Panc1 (cell line): ENCODE measurements at regions not wholly inside any gene's neighbourhood (a gene's known extent, or its start where the extent isn't known, plus 50 kb on each side); places are given as distances from the start of the nearest gene placed in this dataset.

Experiments
- ATAC-seq: fragments of 200-7000 bp; cut with Tn5 transposase; 2 replicates; pipeline ENCODE4 v1.9.1; 2020; ENCODE audit warnings: mild to moderate bottlenecking, moderate library complexity
- BruUV-seq: library from RNA; stranded (reverse); fragments of 400-500 nt; replicated peaks from 2 replicates; lab custom pipeline; 2021; lab: Mats Ljungman, UMichigan
- CTCF ChIA-PET: fragments of 300-600 bp; sonication (Branson Sonifier 250); formaldehyde crosslinking; loops from one replicate; lab custom pipeline; 2022; ENCODE audit warnings: antibody characterized with exemption; lab: Charles Lee
- POLR2A ChIA-PET: fragments of 300-600 bp; sonication (Branson Sonifier 250); formaldehyde crosslinking; loops from one replicate; lab custom pipeline; 2022; ENCODE audit warnings: antibody characterized with exemption; lab: Charles Lee
- DNase-seq: peaks from one replicate; pipeline ENCODE4 v3.0.0-alpha.2; 2010; ENCODE audit warnings: low read depth, low spot score
- H3K27ac ChIP-seq: 2 replicates; pipeline ENCODE4 v1.5.1; 2011; ENCODE audit warnings: mild to moderate bottlenecking, low read length, inconsistent platforms
- H3K27me3 ChIP-seq: fragments of 200-500 bp; sonication (Bioruptor generic); 2 replicates; pipeline ENCODE4 v1.6.0; 2014; ENCODE audit warnings: low read length, inconsistent platforms; ENCODE audit not compliant: control insufficient read depth, insufficient read depth
- H3K36me3 ChIP-seq: fragments of 200-500 bp; sonication (Bioruptor generic); 2 replicates; pipeline ENCODE4 v1.5.1; 2014; ENCODE audit warnings: inconsistent platforms, mild to moderate bottlenecking, low read length, moderate library complexity; ENCODE audit not compliant: control insufficient read depth, insufficient read depth
- H3K4me1 ChIP-seq: 2 replicates; pipeline ENCODE4 v1.5.1; 2011; ENCODE audit warnings: inconsistent platforms, mild to moderate bottlenecking, low read length, moderate library complexity; ENCODE audit not compliant: control insufficient read depth, insufficient read depth
- H3K4me3 ChIP-seq, 2 experiments: 2 replicates each; pipeline ENCODE4 v1.5.1; 2011 to 2012; ENCODE audit warnings: low read depth in 2 of 2, low read length in 2 of 2, mild to moderate bottlenecking in 2 of 2, inconsistent platforms in 1 of 2, moderate library complexity in 1 of 2
- H3K9me3 ChIP-seq: fragments of 200-500 bp; sonication (Bioruptor generic); 2 replicates; pipeline ENCODE4 v1.5.1; 2014; ENCODE audit warnings: low read depth, mild to moderate bottlenecking, inconsistent platforms, low read length, moderate library complexity; ENCODE audit not compliant: control insufficient read depth, insufficient read depth
- POLR2AphosphoS5 ChIP-seq: IDR thresholded peaks from 2 replicates; pipeline ENCODE4 v1.6.1; 2012; ENCODE audit warnings: mild to moderate bottlenecking, low read depth, low read length, moderate library complexity
- SIN3A ChIP-seq: IDR thresholded peaks from 2 replicates; pipeline ENCODE4 v1.6.1; 2012; ENCODE audit warnings: low read depth, mild to moderate bottlenecking, low read length, moderate library complexity, borderline replicate concordance; ENCODE audit not compliant: insufficient read depth
- TCF7L2 ChIP-seq: IDR thresholded peaks from 2 replicates; pipeline ENCODE4 v1.6.1; 2011; ENCODE audit warnings: mild to moderate bottlenecking, low read depth, low read length, inconsistent platforms
- in situ Hi-C: cut with HindIII; loops from 2 replicates; pipeline ENCODE4 v1.10.0; 2016; ENCODE audit warnings: low sequenced_read_pairs, low pct_unique_long_range_greater_than_20kb
- intact Hi-C: fragments of 100-400 bp; cut with micrococcal nuclease; formaldehyde crosslinking; loops from one replicate; pipeline ENCODE4 v1.10.0; 2022; ENCODE audit not compliant: unreplicated experiment
- TF ChIP-seq, protein P1 (sequence below), 2 experiments: IDR thresholded peaks; 2 replicates each; pipeline ENCODE4 v1.6.1; 2011 to 2012; ENCODE audit warnings: low read depth in 2 of 2, control low read depth in 1 of 2, low read length in 1 of 2, mild to moderate bottlenecking in 1 of 2, moderate library complexity in 1 of 2; ENCODE audit not compliant: insufficient read depth in 1 of 2
- TF ChIP-seq, protein P2 (sequence below): fragments of 450-650 bp; IDR thresholded peaks from 2 replicates; pipeline ENCODE4 v1.5.1; 2017; ENCODE audit warnings: mild to moderate bottlenecking

DNA sequence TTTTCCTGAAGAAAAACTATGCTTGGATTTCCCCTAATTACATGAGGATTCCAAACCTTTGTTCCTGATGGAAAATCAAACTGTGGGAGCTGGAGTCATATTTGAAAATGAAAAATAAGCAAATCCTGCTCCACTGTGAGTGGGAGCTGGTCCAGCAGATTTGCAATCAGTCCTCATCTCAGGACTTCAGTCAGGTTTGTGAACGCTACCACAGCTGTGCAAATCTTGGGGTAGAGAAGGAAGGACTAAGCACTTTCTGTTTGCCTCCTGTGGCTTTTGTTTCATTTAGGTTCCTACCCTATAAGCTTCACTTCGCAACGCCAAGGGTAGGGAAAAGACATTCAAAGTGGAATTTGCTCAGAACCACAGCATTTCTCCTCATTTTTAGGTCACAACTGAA, 238.2 kb downstream of the TUSC7 start:
- DNase-seq (no peak), ATAC-seq (no peak)
- in situ Hi-C loops (no loop called here), intact Hi-C loops (no loop called here)
- Histone ChIP-seq H3K4me3 (no peak overlapping the region), H3K27me3 (no peaks in the 10 kb centered on the region), H3K36me3 (no peaks in the 10 kb centered on the region), H3K9me3 (no peaks in the 10 kb centered on the region), H3K27ac (no peak overlapping the region), H3K4me1 (no peaks in the 10 kb centered on the region)
- no TSS peak for BruUV-seq
- ChIA-PET CTCF (no interaction called here), POLR2A (no interaction called here)
- TF ChIP-seq TCF7L2 (no peak), POLR2AphosphoS5 (no peak)
- TF ChIP-seq, protein P1, sequence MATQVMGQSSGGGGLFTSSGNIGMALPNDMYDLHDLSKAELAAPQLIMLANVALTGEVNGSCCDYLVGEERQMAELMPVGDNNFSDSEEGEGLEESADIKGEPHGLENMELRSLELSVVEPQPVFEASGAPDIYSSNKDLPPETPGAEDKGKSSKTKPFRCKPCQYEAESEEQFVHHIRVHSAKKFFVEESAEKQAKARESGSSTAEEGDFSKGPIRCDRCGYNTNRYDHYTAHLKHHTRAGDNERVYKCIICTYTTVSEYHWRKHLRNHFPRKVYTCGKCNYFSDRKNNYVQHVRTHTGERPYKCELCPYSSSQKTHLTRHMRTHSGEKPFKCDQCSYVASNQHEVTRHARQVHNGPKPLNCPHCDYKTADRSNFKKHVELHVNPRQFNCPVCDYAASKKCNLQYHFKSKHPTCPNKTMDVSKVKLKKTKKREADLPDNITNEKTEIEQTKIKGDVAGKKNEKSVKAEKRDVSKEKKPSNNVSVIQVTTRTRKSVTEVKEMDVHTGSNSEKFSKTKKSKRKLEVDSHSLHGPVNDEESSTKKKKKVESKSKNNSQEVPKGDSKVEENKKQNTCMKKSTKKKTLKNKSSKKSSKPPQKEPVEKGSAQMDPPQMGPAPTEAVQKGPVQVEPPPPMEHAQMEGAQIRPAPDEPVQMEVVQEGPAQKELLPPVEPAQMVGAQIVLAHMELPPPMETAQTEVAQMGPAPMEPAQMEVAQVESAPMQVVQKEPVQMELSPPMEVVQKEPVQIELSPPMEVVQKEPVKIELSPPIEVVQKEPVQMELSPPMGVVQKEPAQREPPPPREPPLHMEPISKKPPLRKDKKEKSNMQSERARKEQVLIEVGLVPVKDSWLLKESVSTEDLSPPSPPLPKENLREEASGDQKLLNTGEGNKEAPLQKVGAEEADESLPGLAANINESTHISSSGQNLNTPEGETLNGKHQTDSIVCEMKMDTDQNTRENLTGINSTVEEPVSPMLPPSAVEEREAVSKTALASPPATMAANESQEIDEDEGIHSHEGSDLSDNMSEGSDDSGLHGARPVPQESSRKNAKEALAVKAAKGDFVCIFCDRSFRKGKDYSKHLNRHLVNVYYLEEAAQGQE (IDR thresholded peaks at IDR 0.05; ENCODE audit: insufficient read depth in 1 of 2, low read depth in 2 of 2, low read length in 1 of 2), result no peak

DNA sequence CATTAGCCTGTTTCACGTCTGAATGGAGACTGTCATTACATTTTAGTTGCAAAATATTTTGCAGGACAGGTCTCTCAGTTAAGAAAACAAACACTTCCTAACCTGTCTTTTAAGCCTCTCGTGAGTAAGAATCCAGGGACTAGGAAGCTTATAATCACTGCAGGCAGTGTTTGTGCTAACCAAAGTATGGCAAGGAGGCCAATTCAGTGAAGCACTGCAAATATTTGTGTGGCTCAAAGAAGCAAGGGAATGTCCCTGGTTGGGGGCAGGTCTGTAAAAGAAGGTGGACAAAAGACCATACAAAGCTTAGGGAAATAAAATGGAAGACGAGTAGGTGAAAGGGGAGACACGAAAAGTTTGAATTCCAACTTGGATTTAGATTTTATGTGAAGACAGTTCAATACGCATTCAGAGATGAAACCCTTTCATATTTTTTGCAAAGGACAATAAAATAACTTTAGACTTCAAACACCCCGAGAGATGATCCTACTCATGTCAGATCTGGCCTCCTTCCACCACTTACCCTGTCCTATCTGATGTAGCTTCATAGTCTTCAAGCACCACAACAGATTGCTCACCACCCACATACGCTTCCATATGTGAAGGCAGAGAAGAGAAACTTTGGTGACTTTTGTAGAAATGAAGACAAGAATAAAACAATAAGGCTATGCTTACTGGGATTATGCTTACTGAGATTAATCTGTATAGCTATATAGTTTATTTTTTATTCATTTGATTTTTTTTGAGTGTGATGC, 240.9 kb downstream of the TUSC7 start:
- Histone ChIP-seq H3K4me1 (no peaks in the 10 kb centered on the region), H3K36me3 (no peaks in the 10 kb centered on the region), H3K9me3 (no peaks in the 10 kb centered on the region), H3K4me3 (no peak overlapping the region), H3K27ac (no peak overlapping the region), H3K27me3 (no peaks in the 10 kb centered on the region)
- in situ Hi-C loops, result no loop called here
- ATAC-seq, result no peak
- CTCF ChIA-PET, result no interaction called here
- POLR2A ChIA-PET, result no interaction called here
- intact Hi-C loops, result no loop called here
- BruUV-seq, result no TSS peak
- no peak for DNase-seq
- TF ChIP-seq, protein P2, sequence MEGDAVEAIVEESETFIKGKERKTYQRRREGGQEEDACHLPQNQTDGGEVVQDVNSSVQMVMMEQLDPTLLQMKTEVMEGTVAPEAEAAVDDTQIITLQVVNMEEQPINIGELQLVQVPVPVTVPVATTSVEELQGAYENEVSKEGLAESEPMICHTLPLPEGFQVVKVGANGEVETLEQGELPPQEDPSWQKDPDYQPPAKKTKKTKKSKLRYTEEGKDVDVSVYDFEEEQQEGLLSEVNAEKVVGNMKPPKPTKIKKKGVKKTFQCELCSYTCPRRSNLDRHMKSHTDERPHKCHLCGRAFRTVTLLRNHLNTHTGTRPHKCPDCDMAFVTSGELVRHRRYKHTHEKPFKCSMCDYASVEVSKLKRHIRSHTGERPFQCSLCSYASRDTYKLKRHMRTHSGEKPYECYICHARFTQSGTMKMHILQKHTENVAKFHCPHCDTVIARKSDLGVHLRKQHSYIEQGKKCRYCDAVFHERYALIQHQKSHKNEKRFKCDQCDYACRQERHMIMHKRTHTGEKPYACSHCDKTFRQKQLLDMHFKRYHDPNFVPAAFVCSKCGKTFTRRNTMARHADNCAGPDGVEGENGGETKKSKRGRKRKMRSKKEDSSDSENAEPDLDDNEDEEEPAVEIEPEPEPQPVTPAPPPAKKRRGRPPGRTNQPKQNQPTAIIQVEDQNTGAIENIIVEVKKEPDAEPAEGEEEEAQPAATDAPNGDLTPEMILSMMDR, result no peak
- TF ChIP-seq, protein P1 (IDR thresholded peaks at IDR 0.05; ENCODE audit: insufficient read depth in 1 of 2, low read depth in 2 of 2, low read length in 1 of 2), result no peak
- no peak for TF ChIP-seq SIN3A
- no peak for TF ChIP-seq POLR2AphosphoS5
- no peak for TF ChIP-seq TCF7L2
